Activated T-helper 1 cell treated with anti-CD3 and anti-CD28 coated beads, Interleukin-12 subunit alpha, Interleukin-12 subunit beta, Interleukin-2, Interleukin-4 antibody, amounts not matched to agents 30 ng/mL and 10 ng/mL and 1 ng/mL, durations not matched to agents 14 hours and 24 hours and 36 hours (primary cell): ENCODE measurements at regions not wholly inside any gene's neighbourhood (a gene's known extent, or its start where the extent isn't known, plus 50 kb on each side); places are given as distances from the start of the nearest gene placed in this dataset.
"Not testable (repeated sequence)": the region's sequence is repeated elsewhere in the genome, so short reads cannot be mapped to it uniquely, and the experiment has no call there.

Experiments used
- DNase-seq: peaks from one replicate; pipeline ENCODE4 v3.0.0; 2021; ENCODE audit warnings: low spot score
- H3K27ac Mint-ChIP-seq: one replicate; pipeline ENCODE4 v1.8.0; 2021; ENCODE audit warnings: mild to moderate bottlenecking, mixed read lengths
- H3K27me3 Mint-ChIP-seq: one replicate; pipeline ENCODE4 v1.8.0; 2022; ENCODE audit warnings: mild to moderate bottlenecking, moderate library complexity, mixed read lengths; ENCODE audit not compliant: insufficient read depth
- H3K36me3 Mint-ChIP-seq: one replicate; pipeline ENCODE4 v1.8.0; 2021; ENCODE audit warnings: low read depth, mixed read lengths
- H3K4me1 Mint-ChIP-seq: one replicate; pipeline ENCODE4 v1.8.0; 2021; ENCODE audit warnings: low read depth, mixed read lengths
- H3K4me3 Mint-ChIP-seq: one replicate; pipeline ENCODE4 v1.8.0; 2021; ENCODE audit warnings: mild to moderate bottlenecking, moderate library complexity, mixed read lengths
- H3K9me3 Mint-ChIP-seq: one replicate; pipeline ENCODE4 v1.8.0; 2021; ENCODE audit warnings: mixed read lengths
- intact Hi-C: fragments of 100-400 bp; cut with micrococcal nuclease; formaldehyde crosslinking; loops from one replicate; pipeline ENCODE4 v1.15.1; 2024

DNA sequence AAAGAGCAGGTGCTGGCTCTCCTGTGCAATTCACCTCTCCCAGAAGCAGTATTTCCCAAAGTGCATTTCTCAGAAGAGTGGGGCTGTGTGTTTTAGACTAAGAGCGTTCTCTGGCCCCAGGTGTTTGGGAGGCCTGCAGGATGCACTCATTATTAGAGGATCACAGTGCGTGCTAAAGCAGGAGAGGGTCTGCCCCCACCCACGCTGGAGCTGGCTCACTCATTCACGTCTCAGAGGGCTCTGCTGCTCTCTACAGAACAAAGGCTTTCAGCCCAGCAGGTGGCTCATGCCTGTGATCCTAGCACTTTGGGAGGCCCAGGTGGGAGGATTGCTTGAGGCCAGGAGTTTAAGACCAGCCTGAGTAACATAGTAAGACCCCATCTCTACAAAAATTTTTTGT, 756.7 kb downstream of the UQCRFS1 start:
- intact Hi-C loops: loop anchor here (1.0 to 10.0 kb wide), 3 partner anchors 8 to 211 kb away; no protein-coding TSS in a partner anchor
- Mint-ChIP-seq H3K36me3 (peaks cover 4% of the 10 kb centered on the region), H3K4me1 (peaks cover 41% of the 10 kb centered on the region), H3K9me3 (no peaks in the 10 kb centered on the region), H3K27ac (no peak overlapping the region), H3K4me3 (no peak overlapping the region), H3K27me3 (no peaks in the 10 kb centered on the region)
- DNase-seq: no peak

DNA sequence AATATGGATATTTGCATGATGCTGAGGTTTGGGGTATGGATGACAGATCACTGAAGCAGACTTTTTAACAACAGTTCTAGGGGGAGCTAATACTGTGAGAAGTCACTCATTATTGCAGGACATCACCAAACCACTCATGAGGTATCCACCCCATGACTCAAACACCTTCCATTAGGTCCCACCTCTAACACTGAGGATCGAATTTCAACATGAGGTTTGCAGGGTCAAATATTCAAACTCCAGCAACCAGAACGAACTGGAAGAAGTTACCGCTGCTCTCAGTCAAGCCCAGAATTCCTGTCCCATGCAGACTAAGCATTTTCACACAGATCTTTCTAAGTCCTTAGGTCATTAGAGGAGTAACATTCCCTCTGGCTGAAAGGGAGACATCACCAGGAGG, 758.9 kb downstream of the UQCRFS1 start:
- DNase-seq: no peak
- Mint-ChIP-seq H3K27ac (no peak overlapping the region), H3K4me1 (peaks cover 21% of the 10 kb centered on the region), H3K27me3 (no peaks in the 10 kb centered on the region), H3K36me3 (peaks cover 4% of the 10 kb centered on the region), H3K9me3 (no peaks in the 10 kb centered on the region), H3K4me3 (no peak overlapping the region)
- intact Hi-C loops: loop anchor here (10.0 kb wide), 1 partner anchor 209 kb away; no protein-coding TSS in a partner anchor

DNA sequence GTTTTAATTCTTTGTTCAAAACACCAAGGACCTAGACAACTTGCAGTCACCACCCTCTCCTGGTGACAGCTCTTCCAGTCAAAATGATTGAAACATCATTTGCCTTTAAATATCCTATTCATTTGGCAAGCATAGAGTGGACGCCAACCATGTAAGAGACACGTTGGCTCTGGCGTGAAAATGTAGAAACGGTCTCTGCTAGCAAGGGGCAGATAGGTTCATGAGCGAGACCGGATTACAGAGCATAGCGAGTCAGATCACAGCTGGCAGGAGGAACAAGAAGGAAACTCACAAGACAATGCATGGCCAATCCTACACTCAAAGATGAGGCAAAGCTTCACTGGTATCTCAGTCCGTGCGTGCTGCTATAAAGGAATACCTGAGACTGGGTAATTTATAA, 759.5 kb downstream of the UQCRFS1 start:
- Mint-ChIP-seq H3K9me3 (no peaks in the 10 kb centered on the region), H3K4me3 (no peak overlapping the region), H3K27me3 (no peaks in the 10 kb centered on the region), H3K27ac (no peak overlapping the region), H3K36me3 (peaks cover 4% of the 10 kb centered on the region), H3K4me1 (peaks cover 14% of the 10 kb centered on the region)
- intact Hi-C loops: loop anchor here (10.0 kb wide), 1 partner anchor 209 kb away; no protein-coding TSS in a partner anchor
- no peak for DNase-seq

DNA sequence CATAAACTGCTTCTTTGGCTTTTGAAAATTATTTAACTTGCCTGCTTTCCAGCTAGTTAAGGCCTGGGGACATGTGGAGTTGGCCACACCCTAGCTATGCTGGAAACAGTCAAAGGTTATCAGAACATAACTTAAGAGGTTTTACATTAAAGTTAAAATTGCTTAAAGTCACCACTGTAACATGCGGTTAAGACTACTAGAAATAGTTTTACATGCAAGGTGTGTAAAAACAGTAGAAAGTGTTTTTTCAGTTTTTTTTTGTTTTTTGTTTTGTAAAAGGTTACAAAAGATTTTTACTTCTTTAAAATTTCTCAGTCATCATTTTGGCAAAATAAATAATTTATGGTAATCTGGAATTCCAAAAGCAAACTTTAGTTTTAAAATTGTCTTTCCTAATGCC, 763.1 kb downstream of the UQCRFS1 start:
- DNase-seq: no peak
- Mint-ChIP-seq H3K4me1 (peaks cover 9% of the 10 kb centered on the region), H3K9me3 (no peaks in the 10 kb centered on the region), H3K27me3 (no peaks in the 10 kb centered on the region), H3K4me3 (no peak overlapping the region), H3K36me3 (peaks cover 2% of the 10 kb centered on the region), H3K27ac (no peak overlapping the region)
- intact Hi-C loops: loop anchor here (10.0 kb wide), 1 partner anchor 205 kb away; no protein-coding TSS in a partner anchor

DNA sequence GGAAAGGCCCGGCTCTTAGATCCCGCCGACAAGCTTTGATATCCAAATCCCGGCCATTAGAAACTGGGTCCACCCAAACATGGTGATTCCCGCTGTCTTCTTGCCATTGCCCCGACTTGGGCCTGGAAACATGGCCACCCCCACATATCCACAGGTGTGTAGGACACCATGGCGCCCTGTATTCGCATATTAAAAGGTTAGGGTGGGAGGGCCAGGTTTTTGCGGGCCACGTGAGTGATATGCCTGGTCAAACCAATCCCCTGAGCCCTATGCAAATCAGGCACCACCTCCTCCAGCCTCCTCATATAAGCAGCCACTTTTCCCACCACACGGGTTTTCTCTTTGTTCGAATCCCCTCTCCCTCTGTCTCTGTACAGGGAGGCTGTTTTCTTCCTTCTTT, 766.4 kb downstream of the UQCRFS1 start:
- Mint-ChIP-seq H3K27ac (no peak overlapping the region), H3K9me3 (no peaks in the 10 kb centered on the region), H3K27me3 (no peaks in the 10 kb centered on the region), H3K36me3 (no peaks in the 10 kb centered on the region), H3K4me1 (peaks cover 16% of the 10 kb centered on the region), H3K4me3 (no peak overlapping the region)
- no peak for DNase-seq
- intact Hi-C loops: no loop called here

GRCh38 chr19:28445826-28446225, 767.1 kb downstream of the UQCRFS1 start:
- Mint-ChIP-seq H3K36me3 (no peaks in the 10 kb centered on the region), H3K4me3 (no peak overlapping the region), H3K4me1 (peaks cover 17% of the 10 kb centered on the region), H3K9me3 (no peaks in the 10 kb centered on the region), H3K27me3 (no peaks in the 10 kb centered on the region), H3K27ac (peak overlapping the region; percentile 24)
- intact Hi-C loops: no loop called here
- no peak for DNase-seq

- Mint-ChIP-seq H3K27me3 (no peaks in the 10 kb centered on the region), H3K4me1 (peaks cover 17% of the 10 kb centered on the region)
- no peak for DNase-seq
Measured at GRCh38 chr19:28444362-28444761, 768.6 kb downstream of the UQCRFS1 start.

GRCh38 chr19:28443361-28443760, 769.6 kb downstream of the UQCRFS1 start:
- H3K9me3 Mint-ChIP-seq: no peaks in the 10 kb centered on the region
- intact Hi-C loops: no loop called here
- no peak for DNase-seq
- H3K36me3 Mint-ChIP-seq: no peaks in the 10 kb centered on the region
- H3K27ac Mint-ChIP-seq: no peak overlapping the region
- H3K27me3 Mint-ChIP-seq: no peaks in the 10 kb centered on the region
- no peak overlapping the region for H3K4me3 Mint-ChIP-seq
- H3K4me1 Mint-ChIP-seq: peaks cover 17% of the 10 kb centered on the region

More at GRCh38 chr19:28444362-28444761, 768.6 kb downstream of the UQCRFS1 start:
- Mint-ChIP-seq H3K4me3 (no peak overlapping the region), H3K27ac (no peak overlapping the region), H3K9me3 (no peaks in the 10 kb centered on the region), H3K36me3 (no peaks in the 10 kb centered on the region)
- intact Hi-C loops: no loop called here

GRCh38 chr19:28437390-28438346, 775.3 kb downstream of the UQCRFS1 start:
- no peaks in the 10 kb centered on the region for H3K9me3 Mint-ChIP-seq
- intact Hi-C loops: no loop called here

GRCh38 chr19:28436320-28436719, 776.6 kb downstream of the UQCRFS1 start:
- Mint-ChIP-seq H3K27me3 (no peaks in the 10 kb centered on the region), H3K36me3 (no peaks in the 10 kb centered on the region), H3K9me3 (no peaks in the 10 kb centered on the region), H3K27ac (peak overlapping the region; percentile 15), H3K4me3 (no peak overlapping the region), H3K4me1 (peaks cover 39% of the 10 kb centered on the region)
- intact Hi-C loops: no loop called here
- no peak for DNase-seq

More at GRCh38 chr19:28437390-28438346, 775.3 kb downstream of the UQCRFS1 start:
- no peak for DNase-seq
- Mint-ChIP-seq H3K27me3 (no peaks in the 10 kb centered on the region), H3K36me3 (no peaks in the 10 kb centered on the region), H3K4me1 (peaks cover 46% of the 10 kb centered on the region), H3K27ac (no peak overlapping the region), H3K4me3 (no peak overlapping the region)

- H3K9me3 Mint-ChIP-seq: no peaks in the 10 kb centered on the region
- H3K36me3 Mint-ChIP-seq: no peaks in the 10 kb centered on the region
- intact Hi-C loops: no loop called here
- H3K27me3 Mint-ChIP-seq: no peaks in the 10 kb centered on the region
- H3K27ac Mint-ChIP-seq: peak overlapping the region; percentile 15
- no peak for DNase-seq
- peaks cover 39% of the 10 kb centered on the region for H3K4me1 Mint-ChIP-seq
- H3K4me3 Mint-ChIP-seq: no peak overlapping the region
Measured at GRCh38 chr19:28435551-28436271, 777.2 kb downstream of the UQCRFS1 start.

- not testable (repeated sequence) for H3K9me3 Mint-ChIP-seq, H3K27ac Mint-ChIP-seq
- H3K4me1 Mint-ChIP-seq: peaks cover 39% of the 10 kb centered on the region
Measured at GRCh38 chr19:28434794-28435193, 778.2 kb downstream of the UQCRFS1 start.

DNA sequence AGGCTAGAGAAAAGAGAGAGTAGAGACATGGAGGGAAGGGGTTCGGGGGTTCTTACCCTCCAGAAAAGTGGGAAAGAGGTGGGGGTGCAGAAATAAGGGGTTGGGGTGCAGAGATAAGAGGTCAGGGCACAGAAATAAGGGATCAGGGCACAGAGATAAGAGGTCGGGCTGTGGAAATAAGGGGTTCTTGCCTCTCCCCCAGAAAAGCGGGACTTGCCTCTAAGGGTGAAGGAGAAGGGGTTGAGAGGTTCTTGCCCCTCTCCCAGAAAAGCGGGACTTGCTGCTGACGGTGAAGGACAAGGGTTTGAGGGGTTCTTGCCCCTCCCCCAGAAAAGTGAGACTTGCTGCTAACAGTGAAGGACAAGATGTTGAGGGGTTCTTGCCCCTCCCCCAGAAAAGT, 778.6 kb downstream of the UQCRFS1 start:
- H3K27ac Mint-ChIP-seq, H3K36me3 Mint-ChIP-seq, DNase-seq, H3K9me3 Mint-ChIP-seq, intact Hi-C loops, H3K27me3 Mint-ChIP-seq: not testable (repeated sequence)
- peak overlapping the region; percentile 16 for H3K4me3 Mint-ChIP-seq
- H3K4me1 Mint-ChIP-seq: peaks cover 39% of the 10 kb centered on the region

More at GRCh38 chr19:28434794-28435193, 778.2 kb downstream of the UQCRFS1 start:
- DNase-seq, H3K36me3 Mint-ChIP-seq, H3K27me3 Mint-ChIP-seq, H3K4me3 Mint-ChIP-seq, intact Hi-C loops: not testable (repeated sequence)
